GM18870 (cell line): ENCODE measurements at regions not wholly inside any gene's neighbourhood (a gene's known extent, or its start where the extent isn't known, plus 50 kb on each side); places are given as distances from the start of the nearest gene placed in this dataset.
"Not testable (repeated sequence)": the region's sequence is repeated elsewhere in the genome, so short reads cannot be mapped to it uniquely, and the experiment has no call there.

ENCODE experiments used
- ATAC-seq: cut with Tn5 transposase; IDR thresholded peaks from one replicate; pipeline ENCODE4 v1.9.1; 2021; ENCODE audit warnings: moderate library complexity; ENCODE audit not compliant: unreplicated experiment

DNA sequence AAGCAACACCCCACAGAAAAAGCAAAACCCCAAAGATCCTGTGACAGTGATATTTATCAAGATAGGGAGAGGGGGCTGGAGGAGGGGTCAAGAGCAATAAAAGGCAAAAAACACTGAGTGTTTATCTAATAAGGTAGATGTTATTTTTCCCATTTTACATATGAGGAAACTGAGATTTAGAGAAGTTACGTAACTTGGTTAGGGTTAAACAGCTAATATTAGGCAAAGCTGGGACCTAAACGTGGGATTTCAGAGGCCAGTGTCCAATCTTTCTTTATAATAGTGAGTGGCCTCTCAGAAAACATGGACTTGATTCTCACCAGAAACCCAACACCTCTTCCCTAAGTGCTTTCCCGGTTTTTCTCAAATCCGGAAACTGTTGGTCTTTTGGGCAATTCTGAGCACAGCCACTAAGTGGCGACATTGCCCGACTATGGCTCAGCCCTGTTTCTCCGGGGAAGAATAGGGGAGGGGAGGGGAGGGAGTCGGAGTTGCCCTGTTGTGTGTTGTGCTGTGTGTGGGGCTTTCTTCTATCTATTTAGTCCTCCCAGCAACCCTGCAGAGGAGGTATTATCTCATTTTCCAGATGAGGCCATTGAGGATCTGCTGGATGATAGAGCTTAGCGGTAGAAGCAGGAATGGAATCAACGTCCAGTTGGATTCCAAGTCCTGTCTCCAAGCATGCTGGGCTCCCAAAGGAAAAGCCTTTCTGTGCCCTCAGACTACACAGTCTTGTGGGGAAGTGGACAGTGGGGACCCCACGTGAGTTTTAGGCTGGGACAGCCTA is 58.7 kb upstream of the ETV3 start:
- not testable (repeated sequence) for ATAC-seq

DNA sequence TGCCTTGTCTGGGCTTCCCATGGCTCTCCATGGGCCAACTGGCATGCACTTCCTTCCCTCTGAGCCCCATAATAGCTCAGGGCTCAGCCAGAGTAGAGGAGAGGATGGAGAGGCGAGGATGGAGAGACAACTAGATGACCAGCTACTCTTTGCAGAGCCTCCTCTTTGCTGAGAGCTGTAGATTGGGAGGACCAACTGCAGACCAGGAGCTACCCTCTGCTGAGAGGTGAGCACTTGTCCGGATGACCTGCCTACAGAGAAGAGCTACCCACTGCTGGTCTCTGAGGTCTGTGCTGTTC is 58.0 kb upstream of the ETV3 start:
- no peak for ATAC-seq

DNA sequence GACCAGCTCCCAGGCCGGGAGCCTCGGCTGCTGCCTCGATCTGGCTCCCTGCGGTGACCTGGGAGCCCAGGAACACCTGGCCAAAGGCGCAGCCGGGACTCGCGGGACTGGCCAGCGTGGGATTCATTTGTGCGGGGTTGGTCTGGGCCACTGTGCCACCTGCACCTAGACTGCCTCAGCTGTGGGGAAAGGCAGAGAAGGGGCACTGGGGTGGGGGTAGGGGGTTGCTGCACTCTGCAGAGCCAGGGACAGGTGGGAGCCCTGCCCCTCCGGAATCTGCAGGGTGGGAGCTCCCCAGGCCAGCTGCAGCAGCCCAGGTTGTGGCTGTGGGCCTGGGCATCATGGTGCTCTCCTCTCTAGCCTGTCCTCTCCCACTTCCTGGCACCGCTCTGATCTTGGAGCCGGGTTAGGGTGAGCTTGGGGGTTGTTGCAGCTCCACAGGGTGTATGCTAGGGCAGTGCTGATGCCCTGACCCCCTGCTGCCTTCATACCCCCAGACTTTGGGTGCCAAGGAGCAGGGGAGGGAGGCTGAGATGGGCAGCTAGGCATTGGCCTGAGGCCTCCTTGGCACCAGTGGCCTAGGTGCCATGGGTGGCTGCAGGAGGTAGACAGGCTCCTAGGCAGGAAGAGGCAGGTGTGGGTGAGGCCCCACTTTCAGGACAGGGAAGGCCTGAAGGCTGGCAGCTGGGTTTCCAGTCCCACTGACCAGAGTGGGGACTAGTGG is 57.5 kb upstream of the ETV3 start:
- no peak for ATAC-seq

DNA sequence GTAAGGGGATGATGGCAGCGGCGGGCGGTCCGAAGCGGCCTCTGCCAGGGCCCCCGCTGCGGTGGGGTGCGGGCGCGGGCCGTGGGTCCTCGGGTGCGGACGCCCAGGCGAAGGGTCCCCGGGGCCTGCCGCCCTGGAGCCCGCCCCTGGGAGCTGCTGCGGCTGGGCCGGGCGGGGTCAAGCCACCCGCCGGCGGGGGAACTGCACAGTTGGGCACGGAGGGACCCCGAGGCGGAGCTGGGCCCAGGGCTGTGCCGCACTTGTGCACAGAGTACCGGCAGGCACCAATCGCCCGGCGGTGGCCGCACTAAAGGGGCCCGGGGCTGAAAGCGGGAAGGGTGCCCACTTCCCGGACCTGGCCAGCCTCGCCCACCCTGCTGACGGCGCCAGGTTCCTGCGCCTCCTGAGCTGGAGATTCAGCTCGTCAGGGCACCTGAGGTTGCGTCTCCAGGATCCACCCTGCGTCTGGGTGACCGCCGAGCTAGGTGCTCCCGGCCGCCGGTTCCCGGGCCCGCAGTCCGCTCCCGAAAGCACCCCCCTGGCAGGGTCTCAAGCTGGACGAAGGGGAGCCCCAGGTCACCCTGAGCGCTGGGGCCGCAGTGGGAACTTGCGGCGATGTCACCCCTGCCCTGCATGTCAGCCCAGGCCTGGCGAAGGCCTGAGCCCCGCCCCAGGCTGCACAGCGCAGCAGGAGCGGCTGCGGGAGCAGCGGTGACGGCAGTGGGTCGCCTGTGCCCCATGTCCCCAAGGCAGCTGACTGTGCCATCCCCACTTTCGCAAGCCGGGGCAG is 56.7 kb upstream of the ETV3 start:
- ATAC-seq: no peak

DNA sequence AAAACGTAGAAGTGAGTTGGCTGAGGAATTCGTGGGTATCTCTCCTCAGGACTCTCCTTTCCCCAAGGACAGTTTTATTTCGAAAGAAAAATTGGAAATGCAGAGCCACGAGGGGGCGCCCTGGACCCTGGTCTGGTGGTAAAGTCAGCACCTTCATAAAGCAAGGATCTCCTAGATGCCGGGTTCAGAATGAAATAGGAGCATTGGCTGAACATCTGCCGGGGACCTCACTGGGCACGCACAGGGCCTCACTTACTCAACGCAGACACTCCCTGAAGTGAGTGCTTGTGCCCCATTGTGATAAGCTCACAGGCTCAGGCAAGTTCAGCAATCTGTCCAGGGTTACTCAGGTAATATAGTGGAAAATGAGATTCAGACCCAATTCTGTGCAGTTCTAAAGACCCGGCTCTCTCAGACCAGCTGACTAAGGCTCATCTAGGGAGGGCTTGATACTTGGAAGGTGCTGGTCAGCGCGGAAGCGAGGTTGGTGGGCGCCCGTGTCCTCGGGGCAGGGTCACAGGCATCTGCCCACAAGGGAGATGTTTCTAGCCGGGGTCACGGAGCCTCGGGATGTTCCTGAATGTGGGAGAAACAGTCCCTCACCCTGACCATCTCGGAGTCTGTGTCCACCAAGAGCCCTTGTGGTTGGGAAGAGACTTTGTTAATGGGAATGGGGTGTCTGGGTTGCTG is 55.7 kb upstream of the ETV3 start:
- ATAC-seq: no peak

DNA sequence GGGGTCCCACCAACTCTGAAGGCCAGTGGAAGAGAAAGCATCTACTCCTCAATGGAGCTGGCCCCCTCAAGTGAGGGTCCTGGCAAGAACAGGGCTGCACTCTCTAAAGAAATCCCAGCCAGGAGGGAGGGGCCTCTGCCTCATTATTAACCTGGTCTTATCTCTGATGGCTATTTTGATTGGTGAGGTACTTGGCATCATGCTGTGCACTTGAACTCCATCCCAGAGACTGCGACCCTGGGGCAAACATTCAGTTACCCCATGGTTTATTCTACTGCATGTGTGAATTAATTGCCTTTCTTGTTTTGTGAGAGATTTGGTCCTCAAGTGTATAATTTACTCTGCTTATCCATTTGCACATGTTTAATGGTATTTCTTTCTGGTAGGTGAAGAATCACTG is 55.0 kb upstream of the ETV3 start:
- no peak for ATAC-seq

DNA sequence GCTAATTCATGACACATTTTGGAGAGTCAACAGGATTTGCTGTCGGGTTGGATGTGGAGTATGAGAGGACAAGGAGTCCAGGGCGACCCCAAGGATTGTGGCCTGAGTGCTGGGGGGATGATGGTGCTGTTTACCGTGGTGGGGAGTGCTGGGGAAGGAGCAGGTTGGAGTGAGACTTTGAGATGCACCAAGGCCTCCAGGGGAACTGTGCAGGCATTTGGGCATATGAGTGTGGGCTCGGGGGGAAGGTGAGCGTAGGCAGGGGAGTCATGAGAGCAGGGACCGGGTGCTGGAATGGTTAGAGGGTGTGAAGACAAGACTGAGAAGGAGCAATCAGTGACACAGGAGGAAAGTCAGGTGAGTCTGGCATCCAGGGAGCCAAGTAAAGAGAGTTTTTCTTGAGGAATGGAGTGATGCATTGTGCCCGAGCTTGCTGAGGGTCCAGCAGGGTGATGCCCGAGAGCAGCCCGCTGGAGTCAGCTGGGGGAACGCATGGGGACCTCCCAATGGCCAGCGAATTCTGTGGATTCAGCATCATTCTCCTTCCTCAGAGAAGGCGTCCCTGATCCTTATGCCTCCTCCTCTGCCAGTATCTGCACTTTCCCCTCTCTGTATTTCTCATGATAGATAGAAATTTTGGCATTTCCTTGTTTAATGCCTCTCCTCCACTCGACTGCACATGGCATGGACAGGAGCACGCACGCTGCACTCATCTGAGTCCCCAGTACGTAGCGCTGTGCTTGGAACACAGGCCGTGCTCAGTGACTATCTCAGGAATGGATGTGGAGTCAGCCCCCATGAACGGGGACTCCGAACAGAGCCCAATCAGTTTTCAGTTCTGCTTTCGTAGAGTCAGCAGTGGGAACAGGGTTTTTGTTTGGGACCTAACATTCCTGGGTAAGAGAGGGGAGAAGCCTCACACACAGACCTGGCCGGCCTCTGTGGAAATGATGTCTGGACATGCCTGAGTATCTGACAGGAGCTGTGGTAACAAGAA is 52.1 kb upstream of the ETV3 start:
- no peak for ATAC-seq

DNA sequence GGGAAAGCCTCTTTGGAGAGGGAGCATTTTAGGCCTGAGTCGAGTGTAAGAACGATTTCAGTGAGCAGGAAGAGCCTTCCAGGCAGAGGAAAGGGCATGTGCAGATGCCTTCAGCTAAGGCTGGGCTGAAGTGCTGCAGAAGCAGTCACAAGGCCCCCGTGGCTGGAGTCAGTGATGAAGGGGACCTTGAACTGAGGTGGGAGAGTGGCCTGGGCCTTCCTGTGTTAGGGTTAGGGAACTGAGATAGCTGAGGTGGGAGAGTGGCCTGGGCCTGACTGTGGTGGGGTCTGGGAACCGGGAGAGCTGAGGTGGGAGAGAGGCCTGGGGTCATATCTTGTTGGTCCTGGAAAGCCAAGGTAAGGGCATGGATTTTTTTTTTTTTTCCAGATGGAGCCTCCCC is 50.9 kb upstream of the ETV3 start:
- ATAC-seq: no peak
